Ovary (tissue), 3 donors: ENCODE measurements at regions not wholly inside any gene's neighbourhood (a gene's known extent, or its start where the extent isn't known, plus 50 kb on each side); places are given as distances from the start of the nearest gene placed in this dataset.

Experiments
- CTCF ChIP-seq, 3 donors: fragments of 450-650 bp in 2 of 3; fragments of 200-600 bp in 1 of 3; IDR thresholded peaks; one replicate each; pipeline versions ENCODE4 v1.5.1 to v1.8.0; 2016 to 2022; ENCODE audit warnings: antibody characterized with exemption in 3 of 3, mild to moderate bottlenecking in 1 of 3
- EP300 ChIP-seq: sonication (generic); formaldehyde crosslinking; IDR thresholded peaks from one replicate; pipeline ENCODE4 v1.6.1; 2017; ENCODE audit warnings: antibody characterized with exemption
- donor health status: DM: no; HTN: no; CAD: no.

- no peak for TF ChIP-seq CTCF (IDR thresholded peaks at IDR 0.05)
- no peak for TF ChIP-seq EP300
These were observed 412.1 kb upstream of the DCN start for GRCh38 chr12:91594715-91595114.
